Gastrocnemius medialis (tissue), 4 donors: ENCODE measurements at regions not wholly inside any gene's neighbourhood (a gene's known extent, or its start where the extent isn't known, plus 50 kb on each side); places are given as distances from the start of the nearest gene placed in this dataset.
A peak's percentile ranks its signal among the peaks of the same experiment; 100 is the strongest.

Experiments
- POLR2A ChIP-seq, 2 donors: fragments of 450-650 bp; IDR thresholded peaks; one replicate each; pipeline ENCODE4 v1.6.1; 2017; ENCODE audit warnings: antibody characterized with exemption in 2 of 2, mild to moderate bottlenecking in 2 of 2, moderate library complexity in 2 of 2
- TF ChIP-seq, protein P1 (sequence below), 5 experiments: fragments of 450-650 bp in 3 of 5; fragments of 200-600 bp in 2 of 5; sonication (generic) in 2 of 5; IDR thresholded peaks in 4 of 5; conservative IDR thresholded peaks in 1 of 5; 1 replicate in 4 of 5; 2 replicates in 1 of 5; pipeline ENCODE4 v1.5.1; 2016 to 2019; ENCODE audit warnings: antibody characterized with exemption in 5 of 5, mild to moderate bottlenecking in 3 of 5, moderate library complexity in 3 of 5

DNA sequence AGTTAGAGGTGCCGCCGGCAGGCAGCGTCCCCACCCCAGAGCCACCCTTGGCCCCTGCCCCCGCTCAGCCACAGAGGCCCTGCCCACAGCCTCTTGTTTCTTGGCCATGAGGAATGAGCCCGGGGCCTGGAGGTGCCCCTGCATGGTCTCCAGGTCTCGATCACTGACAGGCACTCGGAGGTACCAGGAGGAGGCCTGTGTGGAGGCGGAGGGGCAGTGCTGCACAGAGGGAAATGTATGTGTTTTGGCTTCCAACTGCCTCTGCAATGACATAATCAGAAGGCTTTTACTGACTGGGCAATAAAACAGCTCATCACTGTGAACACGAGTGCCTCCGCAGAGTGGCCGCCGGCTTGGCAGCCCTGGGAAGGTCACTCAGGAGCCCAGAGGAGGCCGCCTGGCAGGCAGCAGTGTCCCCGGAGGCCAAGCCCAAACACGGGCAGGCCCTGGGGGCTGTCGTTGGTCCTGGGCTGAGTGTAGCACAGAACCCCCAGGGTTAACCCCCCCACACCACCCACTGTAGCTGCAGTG lies 61.1 kb upstream of the GATA5 start:
- TF ChIP-seq, protein P1, sequence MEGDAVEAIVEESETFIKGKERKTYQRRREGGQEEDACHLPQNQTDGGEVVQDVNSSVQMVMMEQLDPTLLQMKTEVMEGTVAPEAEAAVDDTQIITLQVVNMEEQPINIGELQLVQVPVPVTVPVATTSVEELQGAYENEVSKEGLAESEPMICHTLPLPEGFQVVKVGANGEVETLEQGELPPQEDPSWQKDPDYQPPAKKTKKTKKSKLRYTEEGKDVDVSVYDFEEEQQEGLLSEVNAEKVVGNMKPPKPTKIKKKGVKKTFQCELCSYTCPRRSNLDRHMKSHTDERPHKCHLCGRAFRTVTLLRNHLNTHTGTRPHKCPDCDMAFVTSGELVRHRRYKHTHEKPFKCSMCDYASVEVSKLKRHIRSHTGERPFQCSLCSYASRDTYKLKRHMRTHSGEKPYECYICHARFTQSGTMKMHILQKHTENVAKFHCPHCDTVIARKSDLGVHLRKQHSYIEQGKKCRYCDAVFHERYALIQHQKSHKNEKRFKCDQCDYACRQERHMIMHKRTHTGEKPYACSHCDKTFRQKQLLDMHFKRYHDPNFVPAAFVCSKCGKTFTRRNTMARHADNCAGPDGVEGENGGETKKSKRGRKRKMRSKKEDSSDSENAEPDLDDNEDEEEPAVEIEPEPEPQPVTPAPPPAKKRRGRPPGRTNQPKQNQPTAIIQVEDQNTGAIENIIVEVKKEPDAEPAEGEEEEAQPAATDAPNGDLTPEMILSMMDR (IDR thresholded peaks at IDR 0.05 in 4 of 5, conservative IDR thresholded peaks at IDR 0.05 in 1 of 5): no peak
- TF ChIP-seq POLR2A (IDR thresholded peaks at IDR 0.05): peak; percentile 42 to 64
